ENCODE measurements at regions not wholly inside any gene's neighbourhood (a gene's known extent, or its start where the extent isn't known, plus 50 kb on each side); places are given as distances from the start of the nearest gene placed in this dataset.

GRCh38 chr21:23780326-23780725 lies 1827.0 kb downstream of the MRPL39 start:
- Histone ChIP-seq H3K4ac (replicated peaks; ENCODE audit: insufficient read length, low read depth, low read length) (no peak overlapping the region), H4K5ac (ENCODE audit: insufficient read length, low read depth, low read length) (no peak overlapping the region), H2BK15ac (ENCODE audit: low read length) (no peak overlapping the region), H3K4me3 (ENCODE audit: extremely low read depth in 1 of 4, insufficient read depth in 2 of 4, low read depth in 3 of 4, low read length in 4 of 4) (no peak overlapping the region), H3K36me3 (ENCODE audit: control insufficient read depth in 2 of 4, insufficient read depth in 4 of 4, low read length in 3 of 4) (no peaks in the 10 kb centered on the region), H3K23me2 (ENCODE audit: low read depth, low read length) (no peaks in the 10 kb centered on the region), H3K18ac (ENCODE audit: extremely low read depth, low read length) (no peak overlapping the region), H4K20me1 (replicated peaks in 1 of 2; ENCODE audit: control insufficient read depth in 1 of 2, insufficient read depth in 2 of 2, low read length in 2 of 2) (no peaks in the 10 kb centered on the region), H2BK120ac (replicated peaks; ENCODE audit: low read depth, low read length) (no peak overlapping the region), H2BK5ac (ENCODE audit: low read depth, low read length) (no peak overlapping the region), H3K27me3 (replicated peaks in 1 of 4; ENCODE audit: control insufficient read depth in 3 of 4, extremely low read depth in 1 of 4, insufficient read depth in 3 of 4, low read length in 3 of 4) (no peaks in the 10 kb centered on the region), H3K79me1 (ENCODE audit: low read depth, low read length) (no peaks in the 10 kb centered on the region), H3K4me2 (ENCODE audit: insufficient read depth in 1 of 2, low read depth in 2 of 2, low read length in 2 of 2) (no peak overlapping the region), H4K8ac (ENCODE audit: extremely low read depth, insufficient read depth, low read length) (no peak overlapping the region), H3K23ac (ENCODE audit: insufficient read length) (no peak overlapping the region), H3K56ac (replicated peaks; ENCODE audit: insufficient read length, low read depth, low read length) (no peak overlapping the region), H2AFZ (ENCODE audit: low read length) (no peak overlapping the region), H2BK12ac (ENCODE audit: low read depth, low read length) (no peak overlapping the region), H3K27ac (ENCODE audit: low read depth, low read length) (no peak overlapping the region), H3K9me3 (ENCODE audit: insufficient read depth in 2 of 2, low read depth in 1 of 2, low read length in 1 of 2) (peaks cover 0 to 2% of the 10 kb centered on the region in 2 experiments; a peak in 2 of 4 replicates), H2BK20ac (ENCODE audit: low read length) (no peak overlapping the region), H4K91ac (replicated peaks; ENCODE audit: insufficient read length, low read length) (no peak overlapping the region), H3K9ac (replicated peaks in 1 of 4; ENCODE audit: extremely low read depth in 1 of 4, low read depth in 3 of 4, low read length in 3 of 4) (no peak overlapping the region), H3K79me2 (ENCODE audit: control insufficient read depth in 1 of 2, insufficient read depth in 2 of 2, low read length in 2 of 2) (no peaks in the 10 kb centered on the region), H3K14ac (ENCODE audit: insufficient read length) (no peak overlapping the region), H2AK5ac (ENCODE audit: low read depth, low read length) (no peak overlapping the region), H3K4me1 (replicated peaks in 1 of 4; ENCODE audit: control insufficient read depth in 3 of 4, insufficient read depth in 4 of 4, low read length in 3 of 4) (no peaks in the 10 kb centered on the region)
- ChIA-PET POLR2A (ENCODE audit: partially characterized antibody) (no interaction called here), CTCF (ENCODE audit: partially characterized antibody) (no interaction called here)
- DNase-seq (ENCODE audit: low read depth in 1 of 2, low spot score in 2 of 2) (no peak), FAIRE-seq (no peak)
- TF ChIP-seq TAF7 (optimal IDR thresholded peaks at IDR 0.05; ENCODE audit: borderline replicate concordance, low read depth, low read length) (no peak), TAF1 (IDR thresholded peaks at IDR 0.05; ENCODE audit: low read depth, low read length) (no peak), EGR1 (IDR thresholded peaks at IDR 0.05; ENCODE audit: borderline replicate concordance, low read depth, low read length) (no peak), CREB1 (IDR thresholded peaks at IDR 0.05) (no peak), CBX5 (IDR thresholded peaks at IDR 0.05; ENCODE audit: low read depth, low read length) (no peak), POU5F1 (IDR thresholded peaks at IDR 0.05; ENCODE audit: low read depth, low read length) (no peak)
- TF ChIP-seq, protein P1, sequence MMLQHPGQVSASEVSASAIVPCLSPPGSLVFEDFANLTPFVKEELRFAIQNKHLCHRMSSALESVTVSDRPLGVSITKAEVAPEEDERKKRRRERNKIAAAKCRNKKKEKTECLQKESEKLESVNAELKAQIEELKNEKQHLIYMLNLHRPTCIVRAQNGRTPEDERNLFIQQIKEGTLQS (IDR thresholded peaks at IDR 0.05; ENCODE audit: insufficient read depth, low read depth, low read length), result no peak
- 93% methylated on average over 2 of the region's 2 CpGs; no CpG with 5 or more reads in 1 of the 2 experiments for WGBS, 2 experiments (ENCODE audit: extremely low coverage in 1 of 2, insufficient coverage in 1 of 2, insufficient read length in 1 of 2, insufficient replicate concordance in 2 of 2, low coverage in 1 of 2, low lambda C conversion rate in 2 of 2, missing lambda C conversion rate in 1 of 2)
